Neural cell (in vitro differentiated cells): ENCODE measurements at regions not wholly inside any gene's neighbourhood (a gene's known extent, or its start where the extent isn't known, plus 50 kb on each side); places are given as distances from the start of the nearest gene placed in this dataset.
"Not testable (repeated sequence)": the region's sequence is repeated elsewhere in the genome, so short reads cannot be mapped to it uniquely, and the experiment has no call there.

ENCODE experiments used
- H2AFZ ChIP-seq: fragments of 200-600, 300-800 bp; sonication (generic), shearing (Covaris generic); 2 replicates; pipeline ENCODE4 v1.6.0; 2014; ENCODE audit warnings: low read depth, mild to moderate bottlenecking, antibody characterized with exemption, low read length, moderate library complexity
- H3F3A ChIP-seq: fragments of 200-600 bp; shearing (Covaris generic); 2 replicates; pipeline ENCODE4 v1.6.1; 2016; ENCODE audit warnings: mild to moderate bottlenecking, moderate library complexity, mixed read lengths, antibody characterized with exemption, low read length; ENCODE audit not compliant: insufficient read depth, poor library complexity, severe bottlenecking
- H3K27ac ChIP-seq: fragments of 200-600, 300-800 bp; sonication (generic), shearing (Covaris generic); 2 replicates; pipeline ENCODE4 v1.5.1; 2014; ENCODE audit warnings: mild to moderate bottlenecking, low read length, moderate library complexity
- H3K27me3 ChIP-seq: fragments of 300-800, 200-600 bp; sonication (generic), shearing (Covaris generic); 2 replicates; pipeline ENCODE4 v1.6.0; 2014; ENCODE audit warnings: mild to moderate bottlenecking, low read depth, low read length, moderate library complexity; ENCODE audit not compliant: insufficient read depth
- H3K36me3 ChIP-seq: fragments of 300-800, 200-600 bp; sonication (generic), shearing (Covaris generic); 2 replicates; pipeline ENCODE4 v1.5.1; 2014; ENCODE audit warnings: mild to moderate bottlenecking, antibody characterized with exemption, low read length, moderate library complexity; ENCODE audit not compliant: insufficient read depth
- H3K4me2 ChIP-seq: fragments of 300-800, 200-600 bp; sonication (generic), shearing (Covaris generic); 2 replicates; pipeline ENCODE4 v1.6.0; 2014; ENCODE audit warnings: mild to moderate bottlenecking, low read length
- H3K4me3 ChIP-seq: fragments of 300-800, 200-600 bp; sonication (generic), shearing (Covaris generic); 2 replicates; pipeline ENCODE4 v1.5.1; 2014; ENCODE audit warnings: mild to moderate bottlenecking, low read length, moderate library complexity
- H3K79me2 ChIP-seq: fragments of 200-600 bp; shearing (Covaris generic); replicated peaks from 2 replicates; pipeline ENCODE4 v1.6.0; 2014; ENCODE audit warnings: mild to moderate bottlenecking, low read length, moderate library complexity; ENCODE audit not compliant: insufficient read depth
- H3K9ac ChIP-seq: fragments of 300-800, 200-600 bp; sonication (generic), shearing (Covaris generic); 2 replicates; pipeline ENCODE4 v1.6.1; 2016; ENCODE audit warnings: mild to moderate bottlenecking, low read length, mixed read lengths
- H3K9me2 ChIP-seq: fragments of 200-600 bp; shearing (Covaris generic); 2 replicates; pipeline ENCODE4 v1.6.1; 2016; ENCODE audit warnings: mild to moderate bottlenecking, low read length, mixed read lengths; ENCODE audit not compliant: insufficient read depth
- H3K9me3 ChIP-seq: fragments of 200-600, 300-800 bp; sonication (generic), shearing (Covaris generic); 2 replicates; pipeline ENCODE4 v1.6.1; 2016; ENCODE audit warnings: mild to moderate bottlenecking, mixed run types, low read length, moderate library complexity, mixed read lengths
- H4K20me1 ChIP-seq: fragments of 200-600 bp; shearing (Covaris generic); 2 replicates; pipeline ENCODE4 v1.6.1; 2016; ENCODE audit warnings: mild to moderate bottlenecking, mixed run types; ENCODE audit not compliant: insufficient read depth
- CTCF ChIP-seq: fragments of 450-650 bp; IDR thresholded peaks from 2 replicates; pipeline ENCODE4 v1.5.1; 2014; ENCODE audit warnings: antibody characterized with exemption, mild to moderate bottlenecking, moderate library complexity; ENCODE audit not compliant: poor library complexity, severe bottlenecking
- EP300 ChIP-seq: fragments of 450-650 bp; conservative IDR thresholded peaks from 2 replicates; pipeline ENCODE4 v1.6.1; 2014; ENCODE audit warnings: antibody characterized with exemption, mild to moderate bottlenecking, moderate library complexity; ENCODE audit not compliant: poor library complexity, severe bottlenecking
- MXI1 ChIP-seq: fragments of 450-650 bp; conservative IDR thresholded peaks from 2 replicates; pipeline ENCODE4 v1.6.1; 2014; ENCODE audit warnings: antibody characterized with exemption, mild to moderate bottlenecking; ENCODE audit not compliant: poor library complexity, severe bottlenecking
- POLR2AphosphoS5 ChIP-seq: IDR thresholded peaks from 2 replicates; pipeline ENCODE4 v1.6.1; 2012
- RAD21 ChIP-seq: fragments of 450-650 bp; conservative IDR thresholded peaks from 2 replicates; pipeline ENCODE4 v1.6.1; 2014; ENCODE audit warnings: antibody characterized with exemption, mild to moderate bottlenecking, moderate library complexity
- REST ChIP-seq: IDR thresholded peaks from 2 replicates; pipeline ENCODE4 v1.6.1; 2012; ENCODE audit warnings: borderline replicate concordance
- SMC3 ChIP-seq: fragments of 450-650 bp; conservative IDR thresholded peaks from 2 replicates; pipeline ENCODE4 v1.6.1; 2014; ENCODE audit warnings: antibody characterized with exemption, mild to moderate bottlenecking, moderate library complexity; ENCODE audit not compliant: poor library complexity

- Histone ChIP-seq H3K9ac (no peak overlapping the region), H3K9me3 (no peaks in the 10 kb centered on the region), H4K20me1 (no peaks in the 10 kb centered on the region), H3K4me2 (no peak overlapping the region), H2AFZ (no peak overlapping the region), H3K27ac (no peak overlapping the region), H3F3A (no peaks in the 10 kb centered on the region), H3K27me3 (no peaks in the 10 kb centered on the region), H3K9me2 (no peaks in the 10 kb centered on the region), H3K4me3 (no peak overlapping the region), H3K36me3 (no peaks in the 10 kb centered on the region), H3K79me2 (no peaks in the 10 kb centered on the region)
- TF ChIP-seq EP300 = no peak
Measured at GRCh38 chr2:194289712-194290346, 1367.2 kb upstream of the SLC39A10 start.

- H2AFZ ChIP-seq, H3K9ac ChIP-seq, H3F3A ChIP-seq, H3K27me3 ChIP-seq, H3K9me3 ChIP-seq, H3K4me3 ChIP-seq, H3K4me2 ChIP-seq, H3K79me2 ChIP-seq, H3K9me2 ChIP-seq, H3K36me3 ChIP-seq, H4K20me1 ChIP-seq, H3K27ac ChIP-seq: not testable (repeated sequence)
Measured at GRCh38 chr2:194276667-194277066, 1380.4 kb upstream of the SLC39A10 start.

GRCh38 chr2:194271293-194271961 is 1385.6 kb upstream of the SLC39A10 start:
- TF ChIP-seq RAD21 = no peak
- peak; percentile 93 for TF ChIP-seq EP300
- peak; percentile 27 for TF ChIP-seq SMC3
- no peak for TF ChIP-seq CTCF
- peak; percentile 25 for TF ChIP-seq MXI1
- peak; percentile 91 for TF ChIP-seq REST
- TF ChIP-seq POLR2AphosphoS5 = peak; percentile 87

More at GRCh38 chr2:194271293-194271961, 1385.6 kb upstream of the SLC39A10 start:
- no peaks in the 10 kb centered on the region for H3K36me3 ChIP-seq
- no peak overlapping the region for H3K4me2 ChIP-seq
- H3K4me3 ChIP-seq = no peak overlapping the region
- H3K9me3 ChIP-seq = no peaks in the 10 kb centered on the region
- H3K27me3 ChIP-seq = no peaks in the 10 kb centered on the region
- H3K27ac ChIP-seq = no peak overlapping the region
- H3K79me2 ChIP-seq = no peaks in the 10 kb centered on the region
- H3K9ac ChIP-seq = no peak overlapping the region
- H2AFZ ChIP-seq = no peak overlapping the region
- H4K20me1 ChIP-seq = no peaks in the 10 kb centered on the region
- H3K9me2 ChIP-seq = no peaks in the 10 kb centered on the region
- no peaks in the 10 kb centered on the region for H3F3A ChIP-seq
